ENCODE measurements at regions not wholly inside any gene's neighbourhood (a gene's known extent, or its start where the extent isn't known, plus 50 kb on each side); places are given as distances from the start of the nearest gene placed in this dataset.

- H4K20me1 ChIP-seq (ENCODE audit: insufficient read depth, low read length) = no peaks in the 10 kb centered on the region
- H3K36me3 ChIP-seq (ENCODE audit: insufficient read depth, low read length) = no peaks in the 10 kb centered on the region
- H3K9ac ChIP-seq (ENCODE audit: low read length) = no peak overlapping the region
- no peaks in the 10 kb centered on the region for H3K4me1 ChIP-seq (ENCODE audit: insufficient read depth, low read length, severe bottlenecking)
- no peak overlapping the region for H2AFZ ChIP-seq (ENCODE audit: low read length)
- H3K27ac ChIP-seq (ENCODE audit: low read depth, low read length, poor library complexity, severe bottlenecking) = no peak overlapping the region
- TF ChIP-seq CTCF (IDR thresholded peaks at IDR 0.05; ENCODE audit: low read length) (no peak), EZH2 (IDR thresholded peaks at IDR 0.05; ENCODE audit: borderline replicate concordance, low read length) (no peak)
- no peaks in the 10 kb centered on the region for H3F3A ChIP-seq (ENCODE audit: insufficient read depth, low read length)
- H3K9me2 ChIP-seq (ENCODE audit: low read depth, low read length) = no peaks in the 10 kb centered on the region
- no peak overlapping the region for H3K4me2 ChIP-seq (ENCODE audit: low read length)
- H3K27me3 ChIP-seq (ENCODE audit: insufficient read depth, low read length) = no peaks in the 10 kb centered on the region
- peaks cover 8% of the 10 kb centered on the region; the same call in 1 of the 2 replicates for H3K9me3 ChIP-seq (ENCODE audit: low read length)
- H3K4me3 ChIP-seq (ENCODE audit: low read depth, low read length, poor library complexity, severe bottlenecking) = no peak overlapping the region
- no peaks in the 10 kb centered on the region for H3K79me2 ChIP-seq (ENCODE audit: insufficient read depth, low read length)
Observed at GRCh38 chr2:196356332-196356731, 185.0 kb upstream of the STK17B start.

GRCh38 chr2:196360650-196361049, 189.3 kb upstream of the STK17B start:
- H3K4me1 ChIP-seq (ENCODE audit: insufficient read depth, low read length, severe bottlenecking) = no peaks in the 10 kb centered on the region

GRCh38 chr2:196361606-196362326, 190.4 kb upstream of the STK17B start:
- no peaks in the 10 kb centered on the region for H3K27me3 ChIP-seq (ENCODE audit: insufficient read depth, low read length)
- no peaks in the 10 kb centered on the region for H3K36me3 ChIP-seq (ENCODE audit: insufficient read depth, low read length)
- no peaks in the 10 kb centered on the region for H3K9me3 ChIP-seq (ENCODE audit: low read length)
- no peaks in the 10 kb centered on the region for H3K4me1 ChIP-seq (ENCODE audit: insufficient read depth, low read length, severe bottlenecking)
- H3K9ac ChIP-seq (ENCODE audit: low read length) = no peak overlapping the region
- H2AFZ ChIP-seq (ENCODE audit: low read length) = no peak overlapping the region
- H3K79me2 ChIP-seq (ENCODE audit: insufficient read depth, low read length) = no peaks in the 10 kb centered on the region
- H3K4me3 ChIP-seq (ENCODE audit: low read depth, low read length, poor library complexity, severe bottlenecking) = no peak overlapping the region
- no peak overlapping the region for H3K27ac ChIP-seq (ENCODE audit: low read depth, low read length, poor library complexity, severe bottlenecking)
- no peaks in the 10 kb centered on the region for H4K20me1 ChIP-seq (ENCODE audit: insufficient read depth, low read length)
- H3K4me2 ChIP-seq (ENCODE audit: low read length) = no peak overlapping the region
- no peaks in the 10 kb centered on the region for H3F3A ChIP-seq (ENCODE audit: insufficient read depth, low read length)
- TF ChIP-seq CTCF (IDR thresholded peaks at IDR 0.05; ENCODE audit: low read length) (no peak), EZH2 (IDR thresholded peaks at IDR 0.05; ENCODE audit: borderline replicate concordance, low read length) (no peak)
- H3K9me2 ChIP-seq (ENCODE audit: low read depth, low read length) = no peaks in the 10 kb centered on the region

More at GRCh38 chr2:196360650-196361049, 189.3 kb upstream of the STK17B start:
- H3F3A ChIP-seq (ENCODE audit: insufficient read depth, low read length) = no peaks in the 10 kb centered on the region
- no peak overlapping the region for H3K27ac ChIP-seq (ENCODE audit: low read depth, low read length, poor library complexity, severe bottlenecking)
- H2AFZ ChIP-seq (ENCODE audit: low read length) = no peak overlapping the region
- no peaks in the 10 kb centered on the region for H3K27me3 ChIP-seq (ENCODE audit: insufficient read depth, low read length)
- no peaks in the 10 kb centered on the region for H4K20me1 ChIP-seq (ENCODE audit: insufficient read depth, low read length)
- no peaks in the 10 kb centered on the region for H3K9me2 ChIP-seq (ENCODE audit: low read depth, low read length)
- no peak overlapping the region for H3K4me3 ChIP-seq (ENCODE audit: low read depth, low read length, poor library complexity, severe bottlenecking)
- TF ChIP-seq EZH2 (IDR thresholded peaks at IDR 0.05; ENCODE audit: borderline replicate concordance, low read length) = no peak
- TF ChIP-seq CTCF (IDR thresholded peaks at IDR 0.05; ENCODE audit: low read length) = no peak
- H3K4me2 ChIP-seq (ENCODE audit: low read length) = no peak overlapping the region
- no peaks in the 10 kb centered on the region for H3K36me3 ChIP-seq (ENCODE audit: insufficient read depth, low read length)
- H3K9ac ChIP-seq (ENCODE audit: low read length) = no peak overlapping the region
- no peaks in the 10 kb centered on the region for H3K9me3 ChIP-seq (ENCODE audit: low read length)
- H3K79me2 ChIP-seq (ENCODE audit: insufficient read depth, low read length) = no peaks in the 10 kb centered on the region

Data from OCI-LY1 (cell line).